ENCODE measurements at regions not wholly inside any gene's neighbourhood (a gene's known extent, or its start where the extent isn't known, plus 50 kb on each side); places are given as distances from the start of the nearest gene placed in this dataset.

GRCh38 chr2:226665306-226665831, 134.3 kb downstream of the IRS1 start:
- Histone ChIP-seq H3K36me3 (no peaks in the 10 kb centered on the region), H3K4me3 (no peak overlapping the region), H3K4me1 (peaks cover 5% of the 10 kb centered on the region), H3K27me3 (ENCODE audit: low read depth) (no peaks in the 10 kb centered on the region), H3K9me3 (no peaks in the 10 kb centered on the region), H3K27ac (no peak overlapping the region)
- intact Hi-C loops (cut with DNase I), result no loop called here
- no peak for TF ChIP-seq CTCF (IDR thresholded peaks at IDR 0.05)
- DNase-seq (no peak), ATAC-seq (no peak)

- intact Hi-C loops (cut with DNase I), result no loop called here
- Histone ChIP-seq H3K9me3 (no peaks in the 10 kb centered on the region), H3K27ac (no peak overlapping the region), H3K27me3 (ENCODE audit: low read depth) (no peaks in the 10 kb centered on the region), H3K4me1 (peaks cover 8% of the 10 kb centered on the region), H3K4me3 (no peak overlapping the region), H3K36me3 (no peaks in the 10 kb centered on the region)
- DNase-seq (no peak), ATAC-seq (no peak)
- TF ChIP-seq CTCF (IDR thresholded peaks at IDR 0.05), result no peak
Observed at GRCh38 chr2:226664661-226665060, 135.0 kb downstream of the IRS1 start.

GRCh38 chr2:226664140-226664539, 135.5 kb downstream of the IRS1 start:
- no peak for TF ChIP-seq CTCF (IDR thresholded peaks at IDR 0.05)
- ATAC-seq, result no peak
- no peak for DNase-seq
- Histone ChIP-seq H3K4me1 (peaks cover 8% of the 10 kb centered on the region), H3K27me3 (ENCODE audit: low read depth) (no peaks in the 10 kb centered on the region), H3K36me3 (no peaks in the 10 kb centered on the region), H3K27ac (no peak overlapping the region), H3K4me3 (no peak overlapping the region), H3K9me3 (no peaks in the 10 kb centered on the region)
- intact Hi-C loops (cut with DNase I), result no loop called here

- Histone ChIP-seq H3K4me3 (no peak overlapping the region), H3K9me3 (no peaks in the 10 kb centered on the region), H3K27me3 (ENCODE audit: low read depth) (no peaks in the 10 kb centered on the region), H3K4me1 (peaks cover 8% of the 10 kb centered on the region), H3K27ac (no peak overlapping the region), H3K36me3 (no peaks in the 10 kb centered on the region)
- DNase-seq (no peak), ATAC-seq (peak in 1 of 2 donors; percentile 42)
- intact Hi-C loops (cut with DNase I), result no loop called here
- TF ChIP-seq CTCF (IDR thresholded peaks at IDR 0.05), result no peak
Observed at GRCh38 chr2:226661789-226662545, 137.7 kb downstream of the IRS1 start.

- ATAC-seq, result peak; percentile 62 to 66
- Histone ChIP-seq H3K27ac (peak overlapping the region; percentile 28), H3K4me3 (no peak overlapping the region), H3K9me3 (no peaks in the 10 kb centered on the region), H3K27me3 (ENCODE audit: low read depth) (no peaks in the 10 kb centered on the region), H3K36me3 (no peaks in the 10 kb centered on the region), H3K4me1 (peaks cover 20% of the 10 kb centered on the region)
- DNase-seq, result no peak
- intact Hi-C loops (cut with DNase I), result no loop called here
- no peak for TF ChIP-seq CTCF (IDR thresholded peaks at IDR 0.05)
Observed at GRCh38 chr2:226660526-226660925, 139.1 kb downstream of the IRS1 start.
